ENCODE measurements at regions not wholly inside any gene's neighbourhood (a gene's known extent, or its start where the extent isn't known, plus 50 kb on each side); places are given as distances from the start of the nearest gene placed in this dataset.

- no peak for TF ChIP-seq CTCF (conservative IDR thresholded peaks at IDR 0.05)
- TF ChIP-seq EZH2 (IDR thresholded peaks at IDR 0.05; ENCODE audit: low read depth), result no peak
Measured at GRCh38 chr6:2531426-2532215, 219.1 kb downstream of the MYLK4 start.
